ENCODE measurements at regions not wholly inside any gene's neighbourhood (a gene's known extent, or its start where the extent isn't known, plus 50 kb on each side); places are given as distances from the start of the nearest gene placed in this dataset.

GRCh38 chr9:106625259-106625789, 237.6 kb upstream of the ZNF462 start:
- DNase-seq = no peak

GRCh38 chr9:106626936-106627335, 236.0 kb upstream of the ZNF462 start:
- DNase-seq = no peak

GRCh38 chr9:106632621-106633020, 230.3 kb upstream of the ZNF462 start:
- DNase-seq = no peak

- no peak for DNase-seq
These were observed 228.8 kb upstream of the ZNF462 start for GRCh38 chr9:106634183-106634582.

GRCh38 chr9:106634641-106635040, 228.3 kb upstream of the ZNF462 start:
- DNase-seq = no peak

- no peak for DNase-seq
These were observed 225.5 kb upstream of the ZNF462 start for GRCh38 chr9:106637486-106637885.

GRCh38 chr9:106639873-106640568, 222.9 kb upstream of the ZNF462 start:
- DNase-seq = no peak

GRCh38 chr9:106643211-106643930, 219.6 kb upstream of the ZNF462 start:
- DNase-seq = no peak

GRCh38 chr9:106644661-106645060, 218.3 kb upstream of the ZNF462 start:
- no peak for DNase-seq

GRCh38 chr9:106648799-106649198, 214.2 kb upstream of the ZNF462 start:
- no peak for DNase-seq

- no peak for DNase-seq
These were observed 213.3 kb upstream of the ZNF462 start for GRCh38 chr9:106649664-106650063.

- no peak for DNase-seq
These were observed 209.8 kb upstream of the ZNF462 start for GRCh38 chr9:106653213-106653612.

GRCh38 chr9:106655966-106656365, 207.0 kb upstream of the ZNF462 start:
- no peak for DNase-seq

GRCh38 chr9:106657926-106658325, 205.0 kb upstream of the ZNF462 start:
- DNase-seq = no peak

- no peak for DNase-seq
These were observed 194.4 kb upstream of the ZNF462 start for GRCh38 chr9:106668534-106668933.

GRCh38 chr9:106669835-106670234, 193.1 kb upstream of the ZNF462 start:
- DNase-seq = no peak

- no peak for DNase-seq
These were observed 192.5 kb upstream of the ZNF462 start for GRCh38 chr9:106670418-106670817.

- DNase-seq = no peak
These were observed 187.2 kb upstream of the ZNF462 start for GRCh38 chr9:106675780-106676179.

GRCh38 chr9:106677374-106677773, 185.6 kb upstream of the ZNF462 start:
- DNase-seq = no peak

GRCh38 chr9:106677830-106678229, 185.1 kb upstream of the ZNF462 start:
- DNase-seq = no peak

GRCh38 chr9:106678273-106678672, 184.7 kb upstream of the ZNF462 start:
- DNase-seq = no peak

GRCh38 chr9:106682420-106682819, 180.5 kb upstream of the ZNF462 start:
- no peak for DNase-seq

- DNase-seq = no peak
These were observed 179.5 kb upstream of the ZNF462 start for GRCh38 chr9:106683454-106683853.

- no peak for DNase-seq
These were observed 177.8 kb upstream of the ZNF462 start for GRCh38 chr9:106684940-106685695.

Data from NCI-H510A treated with DMSO at 0.1 percent for 48 hours (cell line).